Stimulated activated CD4-positive, alpha-beta T cell treated with anti-CD3 and anti-CD28 coated beads, Interleukin-1b, Interleukin-23, amount 100 ng/mL, for 24 hours (primary cell): ENCODE measurements at regions not wholly inside any gene's neighbourhood (a gene's known extent, or its start where the extent isn't known, plus 50 kb on each side); places are given as distances from the start of the nearest gene placed in this dataset.

Experiments
- DNase-seq, 4 experiments: peaks; one replicate each; pipeline ENCODE4 v3.0.0-alpha.2; 2020; ENCODE audit warnings: low read depth in 4 of 4, low spot score in 1 of 4

DNA sequence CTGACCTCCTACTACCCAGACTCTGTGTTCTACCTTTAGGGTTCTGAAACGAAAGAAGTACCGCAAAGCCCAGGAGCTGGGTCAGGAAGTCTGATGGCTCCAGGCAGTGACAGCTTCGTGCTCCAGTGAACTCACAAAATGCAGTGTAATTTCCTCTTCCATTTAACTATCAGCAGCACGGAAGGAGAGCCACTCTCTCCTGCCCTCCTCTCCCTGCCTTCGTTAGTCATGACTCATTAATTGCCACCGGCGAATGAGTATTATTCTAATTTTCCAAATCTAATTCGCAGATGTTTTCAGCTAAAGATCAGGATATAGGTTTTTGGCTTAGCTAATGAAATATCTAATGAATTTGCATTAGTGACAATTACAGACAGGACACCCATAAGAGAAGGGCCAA is 1262.0 kb downstream of the TYW1 start:
- no peak for DNase-seq

DNA sequence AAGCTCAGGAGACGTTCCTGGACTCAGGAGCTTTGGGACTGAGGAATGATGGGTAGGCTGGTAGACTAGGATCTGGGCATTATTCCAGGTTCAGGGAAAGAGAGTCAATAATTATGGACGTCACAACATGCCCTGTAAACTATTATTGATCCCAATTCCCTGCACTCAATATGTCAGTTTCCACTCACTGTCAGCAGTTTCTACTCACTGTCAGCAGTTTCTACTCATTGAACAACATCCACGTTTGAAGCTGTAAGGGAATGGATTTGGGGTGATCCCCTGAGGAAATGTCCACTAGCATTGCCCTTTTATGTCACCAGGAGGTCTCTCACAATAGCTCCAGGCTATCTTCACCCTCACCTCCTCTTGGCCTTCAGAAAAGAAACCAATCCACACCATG is 1268.6 kb downstream of the TYW1 start:
- no peak for DNase-seq

DNA sequence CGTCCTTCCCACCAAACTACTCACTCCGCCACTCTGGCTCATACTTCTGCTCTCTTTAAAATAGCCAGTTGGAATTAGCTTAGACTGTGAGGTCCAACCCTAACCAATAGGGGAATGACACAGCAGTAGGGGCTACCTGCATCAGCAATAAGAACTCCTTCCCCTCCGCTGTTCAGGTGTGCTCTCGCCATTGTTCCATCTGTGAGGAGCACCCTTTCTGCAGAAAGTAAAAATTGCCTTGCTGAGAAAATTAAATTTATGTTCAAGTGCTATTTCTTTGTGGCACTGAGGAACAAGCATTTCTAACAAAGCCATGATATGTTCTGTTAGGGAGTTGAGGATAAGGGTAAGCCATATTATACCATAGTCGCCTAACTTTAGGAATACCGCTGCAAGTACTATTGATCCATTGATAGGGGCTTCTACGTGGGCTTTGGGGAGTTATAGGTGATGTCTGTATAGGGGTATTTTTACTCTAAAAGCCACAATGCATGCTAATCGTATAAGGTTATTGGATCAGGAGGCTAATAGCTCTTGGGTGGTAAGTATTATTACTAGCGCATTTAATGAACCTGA is 1269.5 kb downstream of the TYW1 start:
- no peak for DNase-seq

DNA sequence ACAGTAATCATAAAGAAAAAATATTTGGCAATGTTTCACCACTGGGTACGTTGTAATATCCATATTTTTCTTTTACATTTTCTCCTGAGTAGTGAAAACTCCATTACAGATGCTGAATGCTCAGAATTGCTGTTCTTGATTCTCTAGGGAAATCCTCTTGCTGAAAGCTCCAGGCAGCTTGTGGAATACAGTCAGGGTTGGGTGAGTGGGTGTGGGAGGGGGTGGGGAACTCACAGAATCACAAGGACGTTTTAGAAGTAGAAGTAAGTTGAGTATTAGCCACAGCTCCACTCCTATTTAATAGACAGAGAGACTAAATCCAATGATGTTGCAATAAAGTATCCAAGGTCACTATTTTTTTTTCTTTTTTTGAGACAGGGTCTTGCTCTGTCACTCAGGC is 1270.9 kb downstream of the TYW1 start:
- DNase-seq, result no peak

DNA sequence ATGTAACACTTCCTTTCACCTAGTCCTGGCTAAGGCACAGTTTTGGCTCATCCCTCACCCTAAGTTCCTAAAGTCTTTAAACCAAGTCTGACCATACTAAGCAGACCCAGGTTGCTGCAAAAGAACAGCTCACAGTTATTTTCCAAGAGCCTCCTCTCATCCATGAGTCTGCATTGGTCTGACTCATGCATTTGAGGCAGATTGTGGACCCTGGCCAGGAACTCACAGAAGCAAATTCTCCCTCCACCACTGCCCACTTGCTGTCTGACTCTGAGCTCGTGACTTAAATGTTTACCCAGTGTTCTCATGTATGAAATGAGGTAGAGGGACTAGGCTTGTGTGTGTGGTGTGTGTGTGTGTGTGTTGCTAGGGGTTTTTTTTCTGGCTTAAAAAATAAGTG is 1272.8 kb downstream of the TYW1 start:
- no peak for DNase-seq

DNA sequence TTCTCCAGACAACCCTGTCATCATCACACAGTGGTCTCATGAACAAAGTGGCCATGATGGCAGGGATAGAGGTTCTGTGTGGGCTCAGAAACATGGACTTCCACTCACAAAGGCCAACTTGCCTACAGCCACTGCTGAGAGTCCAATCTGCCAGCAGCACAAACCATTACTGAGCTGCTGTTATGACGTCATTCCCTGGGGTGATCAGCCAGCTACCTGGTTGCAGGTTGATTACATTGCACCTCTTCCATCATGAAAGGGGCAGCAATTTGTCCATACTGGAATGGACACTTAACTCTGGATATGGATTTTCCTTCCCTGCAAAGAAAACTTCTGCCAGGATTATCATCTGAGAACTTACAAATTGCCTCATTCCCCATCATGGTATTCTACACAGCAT is 1275.9 kb downstream of the TYW1 start:
- DNase-seq, result no peak

DNA sequence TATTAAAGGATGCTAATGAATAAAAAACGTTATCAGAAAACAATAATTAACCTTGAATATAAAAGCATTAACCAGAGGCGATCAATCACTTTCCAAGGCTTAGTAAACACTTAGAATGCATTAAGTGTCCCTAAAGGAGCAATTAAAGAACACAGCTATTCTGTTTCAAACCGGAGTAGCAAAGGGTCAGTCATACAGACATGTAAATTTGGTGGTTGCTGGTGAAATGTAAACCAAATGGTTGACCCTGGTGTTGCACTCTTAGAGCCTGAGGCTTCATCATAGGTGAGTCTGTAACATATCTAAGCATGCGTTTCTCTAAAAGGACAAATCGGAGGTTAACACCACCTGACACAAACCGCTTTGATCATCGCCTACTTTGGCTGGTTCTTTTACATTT is 1280.1 kb downstream of the TYW1 start:
- no peak for DNase-seq

DNA sequence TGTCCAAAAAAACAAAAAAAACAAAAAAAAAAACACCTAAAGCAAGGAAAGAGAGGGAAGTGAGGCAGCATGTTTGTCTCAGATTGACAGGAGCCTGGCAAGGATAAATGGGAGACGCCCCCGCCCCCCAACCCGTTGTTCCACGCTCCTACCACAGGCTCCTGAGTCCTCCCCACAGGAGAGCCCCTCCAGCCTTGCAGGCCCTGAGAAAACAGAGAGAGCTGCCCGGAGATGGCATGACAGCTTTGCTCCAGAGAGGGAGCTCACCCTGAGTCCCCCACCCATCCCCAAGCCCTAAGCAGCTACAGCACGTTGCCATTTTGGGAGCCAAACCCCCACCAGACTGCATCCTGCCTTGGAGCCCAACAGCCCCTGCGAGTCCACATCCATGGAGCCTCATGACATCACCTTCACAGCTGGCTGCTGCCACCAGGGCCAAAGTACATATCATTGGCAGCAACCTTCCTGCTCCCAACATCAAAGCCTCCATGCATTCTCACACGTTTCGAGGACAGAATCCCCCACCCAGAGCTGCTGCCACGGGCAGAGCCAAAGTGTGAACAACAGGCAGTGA is 1283.3 kb downstream of the TYW1 start:
- DNase-seq, result no peak

DNA sequence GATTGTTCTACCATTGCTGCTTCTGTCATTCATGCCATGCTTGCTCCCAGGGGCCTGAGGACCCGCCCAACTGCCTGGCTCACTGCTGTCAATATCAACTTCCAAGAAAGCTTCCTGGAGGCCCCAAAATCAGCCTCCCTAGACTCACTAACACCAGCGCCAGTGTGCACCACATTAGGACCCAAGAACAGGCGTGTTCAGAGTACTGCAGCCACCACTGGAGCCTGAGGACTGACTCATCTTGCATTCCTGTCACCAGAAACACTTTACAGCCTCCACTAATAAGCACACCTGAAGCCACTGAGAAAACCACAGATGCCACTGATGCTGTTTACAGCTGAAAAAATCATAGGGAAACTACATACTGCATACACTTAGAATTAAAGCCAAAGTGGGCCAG is 1284.3 kb downstream of the TYW1 start:
- DNase-seq, result no peak

DNA sequence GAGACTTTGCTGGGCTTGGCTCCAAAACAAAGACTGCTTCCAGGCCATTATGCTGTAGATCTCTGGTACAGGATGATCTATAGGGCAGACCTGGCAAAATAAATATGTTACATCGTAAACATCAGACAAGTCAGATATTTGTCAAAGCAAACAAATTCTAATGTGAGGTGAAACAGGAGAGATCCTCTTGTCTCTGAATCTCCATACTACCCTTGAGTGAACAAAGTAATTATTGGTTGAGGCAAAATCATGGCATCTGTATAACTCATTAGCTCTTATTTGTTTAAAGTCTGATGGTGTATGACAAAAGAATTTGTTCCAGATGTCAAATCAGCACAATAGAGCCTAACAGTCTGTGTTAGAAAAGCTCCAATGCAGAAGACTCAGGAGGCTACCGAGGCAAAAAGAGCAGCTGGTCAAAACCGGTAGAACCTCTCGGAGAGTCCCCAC is 1291.5 kb downstream of the TYW1 start:
- no peak for DNase-seq

DNA sequence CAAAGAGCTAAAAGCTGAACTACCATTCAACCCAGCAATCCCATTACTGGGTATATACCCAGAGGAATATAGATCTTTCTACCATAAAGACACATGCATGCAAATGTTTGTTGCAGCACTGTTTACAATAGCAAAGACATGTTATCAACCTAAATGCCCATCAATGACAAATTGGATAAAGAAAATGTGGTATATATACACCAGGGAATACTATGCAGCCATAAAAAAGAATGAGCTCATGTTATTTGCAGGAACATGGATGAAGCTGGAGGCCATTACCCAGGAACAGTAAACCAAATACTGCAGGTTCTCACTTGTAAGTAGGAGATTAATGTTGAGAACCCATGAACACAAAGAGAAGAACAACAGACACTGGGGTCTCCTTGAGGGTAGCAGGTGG is 1295.1 kb downstream of the TYW1 start:
- DNase-seq, result no peak

DNA sequence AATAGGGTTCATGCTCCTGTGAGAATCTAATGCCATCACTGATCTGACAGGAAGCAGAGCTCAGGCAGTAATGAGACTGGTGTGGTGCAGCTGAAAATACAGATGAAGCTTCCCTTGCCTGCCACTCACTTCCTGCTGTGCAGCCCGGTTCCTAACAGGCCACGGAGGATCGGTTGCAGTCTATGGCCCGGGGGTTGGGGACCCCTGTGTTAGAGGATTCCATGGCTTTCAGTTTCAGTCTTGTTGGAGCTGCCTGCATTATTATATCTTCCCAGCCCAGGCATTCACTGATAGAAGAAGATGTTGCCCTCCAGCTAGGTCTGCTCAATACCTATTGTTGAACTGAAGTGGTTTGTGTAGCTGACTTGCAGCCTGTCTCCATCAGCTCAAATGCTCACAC is 1298.8 kb downstream of the TYW1 start:
- no peak for DNase-seq

DNA sequence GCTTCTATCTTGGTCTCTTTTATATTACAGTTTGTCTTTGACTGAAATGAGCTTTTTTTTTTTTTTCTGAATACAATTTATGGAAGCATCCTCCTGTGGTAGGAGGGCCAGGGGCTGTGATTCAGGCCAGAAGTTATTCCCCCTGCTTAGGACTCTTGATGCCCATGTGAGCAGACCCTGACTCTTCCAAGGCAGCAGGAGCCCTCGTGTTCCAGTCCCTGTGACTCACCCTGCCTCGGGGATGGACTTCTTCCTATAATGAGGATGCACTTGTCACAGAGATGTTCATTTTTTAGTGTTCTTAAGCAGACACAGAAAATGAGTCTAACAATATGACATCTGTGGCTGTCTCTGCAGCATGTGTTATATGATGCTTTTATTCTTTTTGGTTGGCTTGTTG is 1293.7 kb upstream of the AUTS2 start:
- no peak for DNase-seq

DNA sequence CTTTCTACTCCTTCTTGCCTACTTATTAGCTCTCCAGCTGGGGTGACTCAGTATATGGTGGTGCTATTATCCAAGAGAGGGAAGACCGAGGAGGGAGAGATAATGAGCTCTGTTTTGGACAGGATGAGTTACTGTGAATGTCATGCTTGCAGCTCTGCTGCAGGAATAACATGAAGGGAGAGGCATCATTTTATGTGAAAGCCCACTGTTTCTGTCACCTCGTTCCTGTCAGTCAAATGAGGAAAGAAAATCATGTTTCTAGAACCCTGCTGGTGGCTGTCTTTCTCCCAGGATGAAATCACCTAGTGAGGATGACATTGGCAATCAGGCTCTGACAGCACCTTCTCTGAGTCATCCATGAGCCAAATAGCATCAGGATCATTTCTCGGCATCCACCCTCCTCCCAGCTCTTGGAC is 1291.6 kb upstream of the AUTS2 start:
- no peak for DNase-seq

DNA sequence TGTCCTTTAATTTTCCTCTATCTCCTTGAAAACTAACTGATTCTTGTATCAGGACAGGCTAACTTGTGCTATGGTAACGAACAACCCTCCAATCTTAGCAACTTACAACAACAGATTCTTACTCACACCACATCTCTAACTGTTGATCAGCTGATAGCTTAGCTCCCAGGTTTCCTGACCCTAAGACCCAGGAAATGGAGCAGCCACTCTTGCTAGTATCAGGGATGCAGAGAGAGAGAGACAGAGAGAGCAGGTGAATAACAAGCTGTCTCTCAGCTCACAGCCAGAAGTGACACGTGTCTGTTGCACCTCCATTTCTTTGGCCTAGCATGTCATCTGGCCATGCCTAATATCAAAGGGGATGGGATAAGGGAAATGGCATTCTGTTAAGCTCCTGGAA is 1289.0 kb upstream of the AUTS2 start:
- no peak for DNase-seq

DNA sequence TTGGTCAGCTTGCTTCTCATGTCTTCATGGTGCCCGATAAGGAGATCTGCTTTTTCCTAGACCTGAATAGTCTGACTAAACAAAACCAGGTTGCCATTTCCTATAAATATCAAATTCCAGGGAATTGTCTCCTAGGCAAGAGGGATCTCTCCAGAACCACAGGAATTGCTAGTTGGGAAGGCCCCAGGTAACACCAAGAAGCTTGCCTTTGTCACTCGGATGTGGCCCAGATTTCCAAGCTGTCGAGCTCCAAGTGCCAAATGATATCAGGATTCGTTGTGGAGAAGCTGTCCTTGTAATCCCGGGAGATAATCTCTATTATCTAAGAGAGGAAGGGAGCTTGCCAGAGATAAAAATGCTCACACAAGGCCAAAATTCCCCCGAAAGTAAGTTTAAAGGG is 1288.5 kb upstream of the AUTS2 start:
- DNase-seq, result no peak

DNA sequence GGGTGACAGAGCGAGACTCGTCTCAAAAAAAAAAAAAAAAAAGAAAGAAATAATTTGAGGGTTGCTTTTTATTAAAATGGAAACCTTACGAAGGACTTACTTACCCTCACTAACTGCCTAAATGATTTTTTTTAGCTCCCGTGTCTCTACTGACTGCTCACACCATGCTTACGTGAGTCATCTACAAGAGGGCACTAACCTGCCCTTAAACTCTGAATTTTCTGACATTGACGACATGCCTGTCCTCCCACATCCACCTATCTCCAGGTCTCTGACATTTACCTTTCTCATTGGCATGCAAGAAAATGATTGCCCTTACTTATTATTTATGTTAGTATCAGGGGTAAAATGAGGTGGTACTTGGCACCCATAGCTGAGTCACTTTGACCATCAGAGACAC is 1286.3 kb upstream of the AUTS2 start:
- no peak for DNase-seq

DNA sequence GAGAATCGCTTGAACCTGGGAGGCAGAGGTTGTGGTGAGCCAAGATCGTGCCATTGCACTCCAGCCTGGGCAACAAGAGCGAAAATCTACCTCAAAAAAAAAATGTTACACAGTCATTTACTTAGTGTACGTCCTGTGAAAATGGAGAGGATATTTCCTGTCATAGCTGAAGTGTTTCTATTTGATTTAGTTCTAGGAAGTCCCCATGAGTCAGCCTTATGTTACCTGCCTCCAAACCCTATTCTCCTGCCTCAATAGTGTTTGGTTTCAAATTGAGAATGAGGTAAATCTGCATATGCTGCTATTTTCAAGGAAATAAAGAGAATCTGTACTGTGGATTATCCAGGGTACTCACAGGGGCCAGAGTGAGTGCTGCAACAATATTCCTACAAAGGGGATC is 1284.5 kb upstream of the AUTS2 start:
- no peak for DNase-seq

DNA sequence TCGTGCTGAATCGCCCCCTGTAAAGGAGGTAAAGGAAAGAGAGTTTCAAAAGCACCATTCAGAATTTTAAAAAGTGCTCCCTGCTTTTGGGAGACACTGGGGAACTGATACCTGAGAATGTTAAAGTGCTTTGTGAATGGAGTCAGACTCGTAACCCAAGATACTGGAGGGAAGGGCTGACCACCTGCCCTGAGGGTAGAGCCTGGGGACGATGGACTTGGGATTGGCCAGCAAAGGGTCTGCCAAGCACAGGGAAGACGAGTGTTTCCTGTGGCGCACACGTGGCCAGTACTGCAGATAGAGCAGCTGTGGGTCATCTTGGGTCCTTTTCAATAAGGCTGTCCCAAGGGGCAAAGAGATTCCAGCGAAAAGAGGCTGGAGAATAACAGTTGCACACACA is 1284.1 kb upstream of the AUTS2 start:
- no peak for DNase-seq

DNA sequence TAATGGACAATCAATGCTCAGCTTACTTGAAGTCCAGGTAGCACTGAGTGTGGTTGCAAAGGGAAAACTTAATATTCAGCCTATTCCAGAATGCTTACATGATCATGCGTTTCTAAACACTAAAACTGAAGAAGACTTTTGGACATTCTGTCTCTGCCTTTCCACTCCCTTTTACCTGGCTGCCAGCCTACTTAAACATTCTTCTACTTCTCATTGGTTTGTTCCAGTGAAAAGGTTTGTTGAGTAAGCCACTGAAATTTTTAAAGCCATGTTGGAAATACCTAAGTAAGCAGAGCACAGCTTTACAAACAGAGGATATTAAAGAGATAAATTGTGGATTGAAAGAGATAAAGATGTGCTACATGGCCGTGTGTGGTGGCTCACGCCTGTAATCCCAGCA is 1280.8 kb upstream of the AUTS2 start:
- DNase-seq, result no peak

DNA sequence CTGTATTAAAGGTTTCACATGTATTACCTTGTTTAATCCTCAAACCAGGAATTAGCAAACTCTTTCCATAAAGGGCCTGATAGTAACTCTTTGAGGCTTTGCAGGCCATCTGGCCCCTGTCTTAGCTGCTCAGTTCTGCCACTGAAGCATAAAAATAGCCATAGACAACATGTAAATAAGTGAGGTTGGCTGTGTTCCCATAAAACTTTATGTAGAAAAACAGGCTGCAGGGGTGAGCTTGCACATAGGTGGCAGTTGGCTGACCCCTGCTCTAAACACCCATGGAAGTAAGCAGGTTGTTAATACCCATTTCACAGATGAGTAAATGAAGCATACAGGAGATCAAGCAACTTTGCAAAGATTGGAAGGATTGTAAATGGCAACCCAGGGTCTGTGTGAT is 1279.2 kb upstream of the AUTS2 start:
- no peak for DNase-seq

DNA sequence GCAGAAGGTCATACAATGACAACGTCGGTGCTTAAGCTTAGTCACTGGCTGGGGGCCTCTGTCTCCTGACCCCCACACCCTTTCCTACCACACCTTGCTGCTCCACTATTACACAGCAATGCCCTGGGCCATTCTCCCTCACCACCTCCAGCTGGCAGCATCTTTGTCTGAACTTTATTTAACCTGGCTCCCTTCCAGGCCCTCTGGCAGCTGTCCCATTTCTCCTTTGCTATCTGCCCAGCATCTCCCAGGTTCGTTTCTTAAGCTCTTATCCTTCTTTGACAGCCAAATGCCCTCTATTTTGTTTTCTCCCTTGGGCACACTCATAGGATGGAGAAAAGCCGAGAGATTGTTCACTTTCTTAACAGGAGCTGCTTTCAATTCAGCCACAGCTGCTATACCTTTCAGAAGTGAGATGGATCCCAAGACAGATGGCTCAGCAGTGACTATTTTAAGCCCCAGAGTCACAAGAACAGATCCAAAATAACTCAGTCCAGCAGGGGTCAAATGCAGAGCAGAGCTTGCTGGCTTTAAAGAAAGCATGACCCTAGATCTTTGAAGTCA is 1277.1 kb upstream of the AUTS2 start:
- DNase-seq, result no peak

DNA sequence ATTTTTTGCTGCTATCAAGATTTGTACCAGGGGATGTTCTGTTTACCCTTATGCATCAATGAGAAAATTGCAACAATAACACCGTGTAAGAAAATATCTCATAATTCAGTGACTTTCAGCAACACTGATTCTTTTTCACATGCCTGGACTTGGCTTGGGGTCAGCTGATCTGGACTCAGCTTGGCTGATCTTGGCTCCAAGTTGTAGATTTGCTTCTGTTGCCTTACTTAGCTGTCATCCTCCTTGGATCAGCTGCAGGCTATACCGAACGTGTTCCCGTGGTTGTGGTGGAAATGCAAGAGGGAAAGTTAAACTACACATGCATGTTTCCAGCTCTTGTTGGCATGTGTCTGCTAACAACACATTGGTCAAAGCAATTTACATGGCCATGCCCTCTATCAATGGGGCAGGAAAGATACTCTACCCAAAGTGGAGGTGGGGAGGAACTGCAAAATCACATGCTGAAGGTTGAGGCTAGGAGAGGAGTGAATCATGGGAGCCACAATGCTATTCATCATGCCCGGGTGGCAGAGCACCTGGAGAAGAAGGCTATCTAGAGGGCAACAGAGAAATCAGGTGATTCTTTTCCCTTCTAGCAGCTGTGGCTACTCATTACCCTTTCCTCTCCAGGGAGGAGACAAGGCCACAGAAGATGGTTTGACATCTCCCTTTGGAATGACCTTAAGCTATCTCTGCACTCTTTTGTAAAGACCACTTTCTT is 1276.3 kb upstream of the AUTS2 start:
- DNase-seq, result no peak
